Activated T-helper 1 cell treated with anti-CD3 and anti-CD28 coated beads, Interleukin-12 subunit alpha, Interleukin-12 subunit beta, Interleukin-2, Interleukin-4 antibody, amounts not matched to agents 30 ng/mL and 10 ng/mL and 1 ng/mL, durations not matched to agents 14 hours and 24 hours and 36 hours (primary cell): ENCODE measurements at regions not wholly inside any gene's neighbourhood (a gene's known extent, or its start where the extent isn't known, plus 50 kb on each side); places are given as distances from the start of the nearest gene placed in this dataset.

Experiments
- DNase-seq: peaks from one replicate; pipeline ENCODE4 v3.0.0; 2021; ENCODE audit warnings: low spot score
- H3K27ac Mint-ChIP-seq: one replicate; pipeline ENCODE4 v1.8.0; 2021; ENCODE audit warnings: mild to moderate bottlenecking, mixed read lengths
- H3K27me3 Mint-ChIP-seq: one replicate; pipeline ENCODE4 v1.8.0; 2022; ENCODE audit warnings: mild to moderate bottlenecking, moderate library complexity, mixed read lengths; ENCODE audit not compliant: insufficient read depth
- H3K36me3 Mint-ChIP-seq: one replicate; pipeline ENCODE4 v1.8.0; 2021; ENCODE audit warnings: low read depth, mixed read lengths
- H3K4me1 Mint-ChIP-seq: one replicate; pipeline ENCODE4 v1.8.0; 2021; ENCODE audit warnings: low read depth, mixed read lengths
- H3K4me3 Mint-ChIP-seq: one replicate; pipeline ENCODE4 v1.8.0; 2021; ENCODE audit warnings: mild to moderate bottlenecking, moderate library complexity, mixed read lengths
- H3K9me3 Mint-ChIP-seq: one replicate; pipeline ENCODE4 v1.8.0; 2021; ENCODE audit warnings: mixed read lengths
- intact Hi-C: fragments of 100-400 bp; cut with micrococcal nuclease; formaldehyde crosslinking; loops from one replicate; pipeline ENCODE4 v1.15.1; 2024

GRCh38 chr5:157933005-157933404, 74.1 kb upstream of the CLINT1 start:
- H3K4me1 Mint-ChIP-seq = no peaks in the 10 kb centered on the region
- H3K27me3 Mint-ChIP-seq = peaks cover 5% of the 10 kb centered on the region
- peaks cover 7% of the 10 kb centered on the region for H3K9me3 Mint-ChIP-seq
- no peak overlapping the region for H3K27ac Mint-ChIP-seq
- intact Hi-C loops = no loop called here
- no peaks in the 10 kb centered on the region for H3K36me3 Mint-ChIP-seq
- DNase-seq = no peak
- no peak overlapping the region for H3K4me3 Mint-ChIP-seq

DNA sequence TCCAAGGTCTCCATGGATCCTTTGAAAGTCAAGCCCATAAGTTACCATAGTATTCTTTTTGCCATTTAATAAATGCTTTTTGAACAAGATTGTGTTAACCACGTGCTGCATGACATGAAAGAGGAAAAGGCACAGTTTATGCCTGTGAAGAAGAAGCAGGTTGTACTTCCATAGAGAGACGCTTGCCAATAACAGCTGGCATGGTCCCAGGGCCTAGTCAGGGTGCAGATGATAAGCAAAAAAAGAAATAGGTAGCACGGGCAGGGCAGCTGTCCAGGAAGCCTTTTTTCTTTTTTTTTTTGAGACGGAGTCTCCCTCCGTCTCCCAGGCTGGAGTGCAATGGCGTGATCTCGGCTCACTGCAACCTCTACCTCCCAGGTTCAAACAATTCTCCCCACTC, 71.8 kb upstream of the CLINT1 start:
- Mint-ChIP-seq H3K4me3 (no peak overlapping the region), H3K4me1 (no peaks in the 10 kb centered on the region), H3K27ac (no peak overlapping the region), H3K27me3 (peaks cover 4% of the 10 kb centered on the region), H3K9me3 (peaks cover 7% of the 10 kb centered on the region), H3K36me3 (no peaks in the 10 kb centered on the region)
- intact Hi-C loops = no loop called here
- DNase-seq = no peak

GRCh38 chr5:157926977-157927376, 68.0 kb upstream of the CLINT1 start:
- H3K36me3 Mint-ChIP-seq = no peaks in the 10 kb centered on the region
- no peak overlapping the region for H3K4me3 Mint-ChIP-seq
- peaks cover 3% of the 10 kb centered on the region for H3K27me3 Mint-ChIP-seq

GRCh38 chr5:157925786-157926671, 67.1 kb upstream of the CLINT1 start:
- intact Hi-C loops = no loop called here
- Mint-ChIP-seq H3K27me3 (peaks cover 3% of the 10 kb centered on the region), H3K9me3 (no peaks in the 10 kb centered on the region), H3K4me1 (no peaks in the 10 kb centered on the region), H3K4me3 (no peak overlapping the region), H3K27ac (no peak overlapping the region), H3K36me3 (no peaks in the 10 kb centered on the region)
- DNase-seq = no peak

More at GRCh38 chr5:157926977-157927376, 68.0 kb upstream of the CLINT1 start:
- no peak for DNase-seq
- H3K4me1 Mint-ChIP-seq = no peaks in the 10 kb centered on the region
- H3K27ac Mint-ChIP-seq = no peak overlapping the region
- intact Hi-C loops = no loop called here
- no peaks in the 10 kb centered on the region for H3K9me3 Mint-ChIP-seq

- H3K4me1 Mint-ChIP-seq = peaks cover 2% of the 10 kb centered on the region
- no peak overlapping the region for H3K4me3 Mint-ChIP-seq
- H3K9me3 Mint-ChIP-seq = no peaks in the 10 kb centered on the region
- H3K27me3 Mint-ChIP-seq = peaks cover 3% of the 10 kb centered on the region
- H3K27ac Mint-ChIP-seq = no peak overlapping the region
- no peak for DNase-seq
- no peaks in the 10 kb centered on the region for H3K36me3 Mint-ChIP-seq
- intact Hi-C loops = no loop called here
Observed at GRCh38 chr5:157924931-157925729, 66.2 kb upstream of the CLINT1 start.

DNA sequence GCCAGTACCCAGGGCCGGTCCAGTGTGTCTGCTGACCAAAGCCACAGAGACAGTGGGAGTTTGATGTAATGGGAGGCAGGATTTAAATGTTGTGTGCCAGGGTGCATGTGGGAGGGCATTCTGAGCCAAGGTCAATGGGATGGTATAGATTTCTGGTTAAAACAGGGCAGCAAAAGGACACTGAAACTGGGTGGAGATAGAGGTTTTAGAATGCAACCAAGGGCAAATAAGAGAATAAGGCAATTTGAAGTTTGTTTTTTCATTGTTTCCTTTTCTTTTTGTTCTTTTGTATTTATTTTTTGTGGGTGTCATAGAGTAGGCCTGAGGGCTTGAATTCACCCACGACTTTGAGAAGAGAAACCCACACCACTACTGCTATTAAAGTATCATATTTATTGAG, 65.5 kb upstream of the CLINT1 start:
- DNase-seq = no peak
- Mint-ChIP-seq H3K9me3 (no peaks in the 10 kb centered on the region), H3K4me1 (peaks cover 8% of the 10 kb centered on the region), H3K27me3 (no peaks in the 10 kb centered on the region), H3K27ac (no peak overlapping the region), H3K4me3 (no peak overlapping the region), H3K36me3 (no peaks in the 10 kb centered on the region)
- intact Hi-C loops = no loop called here

DNA sequence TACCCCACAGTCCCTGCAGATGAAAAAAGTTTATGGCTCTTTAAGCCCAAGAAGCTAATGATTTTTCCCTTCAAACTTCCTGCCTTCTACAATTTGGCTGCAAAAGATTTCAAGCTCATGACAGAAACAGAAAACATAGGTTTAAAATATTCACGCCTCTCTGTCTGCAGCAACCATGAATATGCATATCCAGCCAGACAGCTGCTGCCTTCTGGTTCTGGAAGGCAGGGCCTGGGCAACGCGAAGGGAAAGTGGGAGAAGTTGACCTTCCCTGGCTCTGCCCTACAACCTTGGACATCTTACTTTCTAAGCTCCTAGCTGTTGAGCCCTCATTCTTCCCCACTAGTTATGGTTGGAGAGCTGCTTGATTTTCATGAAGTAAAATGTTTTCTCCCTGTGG, 64.8 kb upstream of the CLINT1 start:
- Mint-ChIP-seq H3K27me3 (no peaks in the 10 kb centered on the region), H3K27ac (no peak overlapping the region), H3K4me1 (peaks cover 15% of the 10 kb centered on the region), H3K9me3 (no peaks in the 10 kb centered on the region), H3K4me3 (no peak overlapping the region), H3K36me3 (no peaks in the 10 kb centered on the region)
- no peak for DNase-seq
- intact Hi-C loops = no loop called here

DNA sequence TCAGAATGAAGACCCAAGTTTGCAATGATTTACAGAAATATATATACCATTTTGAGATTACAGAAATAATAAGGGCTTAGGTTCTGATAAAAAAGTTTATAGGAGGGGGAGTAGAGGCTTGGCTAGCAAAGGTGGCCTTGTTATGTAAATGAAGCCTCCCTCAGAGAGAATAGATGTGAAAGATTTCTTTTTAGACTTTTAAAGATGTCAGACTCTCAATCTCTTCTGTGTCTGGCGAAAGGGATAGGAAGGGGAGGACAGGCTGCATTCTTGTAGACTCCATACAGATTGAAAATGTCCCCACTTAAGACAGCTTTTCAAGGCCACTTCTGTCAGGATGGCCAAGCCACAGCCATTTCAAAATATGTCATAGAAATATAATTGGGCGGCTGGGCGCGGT, 63.1 kb upstream of the CLINT1 start:
- no peak for DNase-seq
- no peak overlapping the region for H3K4me3 Mint-ChIP-seq
- no peaks in the 10 kb centered on the region for H3K27me3 Mint-ChIP-seq
- intact Hi-C loops = no loop called here
- no peaks in the 10 kb centered on the region for H3K9me3 Mint-ChIP-seq
- peaks cover 30% of the 10 kb centered on the region for H3K4me1 Mint-ChIP-seq
- H3K27ac Mint-ChIP-seq = no peak overlapping the region
- no peaks in the 10 kb centered on the region for H3K36me3 Mint-ChIP-seq

GRCh38 chr5:157920828-157921170, 61.9 kb upstream of the CLINT1 start:
- H3K36me3 Mint-ChIP-seq = no peaks in the 10 kb centered on the region
- H3K27me3 Mint-ChIP-seq = no peaks in the 10 kb centered on the region
- no peaks in the 10 kb centered on the region for H3K9me3 Mint-ChIP-seq
- intact Hi-C loops = no loop called here
- DNase-seq = no peak
- H3K27ac Mint-ChIP-seq = no peak overlapping the region
- H3K4me1 Mint-ChIP-seq = peaks cover 30% of the 10 kb centered on the region
- no peak overlapping the region for H3K4me3 Mint-ChIP-seq

- H3K4me1 Mint-ChIP-seq = peaks cover 30% of the 10 kb centered on the region
- no peaks in the 10 kb centered on the region for H3K36me3 Mint-ChIP-seq
- peak overlapping the region; percentile 67 for H3K4me3 Mint-ChIP-seq
- H3K27me3 Mint-ChIP-seq = no peaks in the 10 kb centered on the region
- intact Hi-C loops = loop anchor here (1.0 to 2.0 kb wide), 5 partner anchors 30 to 157 kb away; no protein-coding TSS in a partner anchor
- peak; percentile 5 for DNase-seq
- no peaks in the 10 kb centered on the region for H3K9me3 Mint-ChIP-seq
- no peak overlapping the region for H3K27ac Mint-ChIP-seq
Observed at GRCh38 chr5:157918811-157919742, 60.1 kb upstream of the CLINT1 start.

- Mint-ChIP-seq H3K27ac (no peak overlapping the region), H3K4me1 (peaks cover 30% of the 10 kb centered on the region), H3K36me3 (no peaks in the 10 kb centered on the region), H3K4me3 (no peak overlapping the region), H3K27me3 (no peaks in the 10 kb centered on the region), H3K9me3 (no peaks in the 10 kb centered on the region)
- intact Hi-C loops = loop anchor here (1.0 to 2.0 kb wide), 5 partner anchors 31 to 156 kb away; no protein-coding TSS in a partner anchor
- peak; percentile 33 for DNase-seq
Observed at GRCh38 chr5:157917899-157918809, 59.2 kb upstream of the CLINT1 start.

- H3K4me3 Mint-ChIP-seq = no peak overlapping the region
- no peaks in the 10 kb centered on the region for H3K27me3 Mint-ChIP-seq
- DNase-seq = no peak
- H3K4me1 Mint-ChIP-seq = peaks cover 30% of the 10 kb centered on the region
- intact Hi-C loops = no loop called here
- H3K27ac Mint-ChIP-seq = no peak overlapping the region
- no peaks in the 10 kb centered on the region for H3K9me3 Mint-ChIP-seq
- no peaks in the 10 kb centered on the region for H3K36me3 Mint-ChIP-seq
Observed at GRCh38 chr5:157917491-157917890, 58.5 kb upstream of the CLINT1 start.
